Hepatocyte (in vitro differentiated cells): ENCODE measurements at regions not wholly inside any gene's neighbourhood (a gene's known extent, or its start where the extent isn't known, plus 50 kb on each side); places are given as distances from the start of the nearest gene placed in this dataset.

Experiments
- DNase-seq: peaks from one replicate; pipeline ENCODE4 v3.0.0-alpha.2; 2016; ENCODE audit warnings: low spot score
- H2AFZ ChIP-seq: fragments of 200-600 bp; sonication (generic); 2 replicates; pipeline ENCODE4 v1.6.0; 2016; ENCODE audit warnings: antibody characterized with exemption, mild to moderate bottlenecking
- H3K27ac ChIP-seq: fragments of 200-600 bp; sonication (generic); 2 replicates; pipeline ENCODE4 v1.5.1; 2016; ENCODE audit warnings: mild to moderate bottlenecking
- H3K27me3 ChIP-seq: fragments of 200-600 bp; sonication (generic); 2 replicates; pipeline ENCODE4 v1.6.1; 2016
- H3K36me3 ChIP-seq: fragments of 200-600 bp; sonication (generic); replicated peaks from 2 replicates; pipeline ENCODE4 v1.5.1; 2016; ENCODE audit warnings: low read depth; ENCODE audit not compliant: insufficient read depth
- H3K4me1 ChIP-seq: fragments of 200-600 bp; sonication (generic); 2 replicates; pipeline ENCODE4 v1.5.1; 2016; ENCODE audit warnings: mild to moderate bottlenecking, moderate library complexity; ENCODE audit not compliant: insufficient read depth
- H3K4me2 ChIP-seq: fragments of 200-600 bp; sonication (generic); 2 replicates; pipeline ENCODE4 v1.6.0; 2016
- H3K4me3 ChIP-seq: fragments of 200-600 bp; sonication (generic); 2 replicates; pipeline ENCODE4 v1.5.1; 2016; ENCODE audit warnings: mild to moderate bottlenecking
- H3K79me2 ChIP-seq: fragments of 200-600 bp; sonication (generic); 2 replicates; pipeline ENCODE4 v1.6.0; 2017; ENCODE audit warnings: mild to moderate bottlenecking
- H3K9me2 ChIP-seq: fragments of 200-600 bp; sonication (generic); replicated peaks from 2 replicates; pipeline ENCODE4 v1.6.0; 2017; ENCODE audit warnings: mild to moderate bottlenecking; ENCODE audit not compliant: insufficient read depth
- H3K9me3 ChIP-seq: fragments of 200-600 bp; sonication (generic); 2 replicates; pipeline ENCODE4 v1.5.1; 2016; ENCODE audit warnings: low read depth, mild to moderate bottlenecking
- H4K20me1 ChIP-seq: fragments of 200-600 bp; sonication (generic); 2 replicates; pipeline ENCODE4 v1.6.0; 2016; ENCODE audit warnings: mild to moderate bottlenecking; ENCODE audit not compliant: insufficient read depth, poor library complexity, severe bottlenecking
- EZH2 ChIP-seq: fragments of 200-600 bp; sonication (generic); IDR thresholded peaks from 2 replicates; pipeline ENCODE4 v1.6.1; 2016; ENCODE audit warnings: antibody characterized with exemption, mild to moderate bottlenecking, borderline replicate concordance
- EZH2phosphoT487 ChIP-seq: fragments of 200-600 bp; sonication (generic); IDR thresholded peaks from one replicate; pipeline ENCODE4 v1.6.1; 2018; ENCODE audit warnings: antibody characterized with exemption, mild to moderate bottlenecking, low read depth, moderate library complexity; ENCODE audit not compliant: unreplicated experiment, severe bottlenecking
- WGBS: methylation state at CpG from one replicate; pipeline ENCODE4 v1.1.6; 2016; ENCODE audit warnings: low lambda C conversion rate; ENCODE audit errors: missing lambda C conversion rate; 5-methylcytosine and 5-hydroxymethylcytosine counted together
- TF ChIP-seq, protein P1 (sequence below): fragments of 200-600 bp; sonication (generic); IDR thresholded peaks from 2 replicates; pipeline ENCODE4 v1.5.1; 2016; ENCODE audit warnings: antibody characterized with exemption, mild to moderate bottlenecking; ENCODE audit not compliant: poor library complexity

DNA sequence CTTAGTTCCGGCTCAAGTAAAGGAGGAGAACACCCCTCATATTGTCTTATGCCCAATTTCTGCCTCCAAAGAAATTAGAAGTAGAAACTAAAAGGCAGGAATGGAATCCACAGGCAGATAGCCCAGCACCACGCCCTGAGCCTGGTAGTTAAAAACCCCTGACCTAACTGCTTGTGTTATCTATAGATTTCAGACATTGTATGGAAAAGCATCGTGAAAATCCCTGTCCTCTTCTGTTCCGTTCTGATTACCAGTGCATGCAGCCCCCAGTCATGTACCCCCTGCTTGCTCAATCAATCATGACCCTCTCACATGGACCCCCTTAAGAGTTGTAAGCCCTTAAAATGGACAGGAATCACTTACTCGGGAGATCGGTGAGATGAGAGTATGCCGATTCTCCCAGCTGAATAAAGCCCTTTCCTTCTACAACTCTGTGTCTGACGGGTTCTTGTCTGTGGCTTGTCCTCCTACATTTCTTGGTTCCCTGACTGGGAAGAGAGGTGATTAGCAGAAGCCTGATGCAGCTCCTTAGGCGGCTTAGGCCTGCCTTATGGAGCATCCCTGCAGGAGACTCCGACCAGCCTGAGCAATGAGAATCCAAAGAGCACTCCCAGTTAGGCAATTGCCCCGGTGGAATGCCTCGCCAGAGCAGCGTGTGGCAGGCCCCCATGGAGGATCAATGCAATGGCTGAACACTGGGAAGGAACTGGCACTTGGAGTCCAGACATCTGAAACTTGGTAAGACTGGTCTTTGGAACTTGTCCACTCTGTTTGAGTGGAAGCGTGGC is 362.6 kb upstream of the TCF4 start:
- H2AFZ ChIP-seq: no peak overlapping the region
- no peak overlapping the region for H3K4me2 ChIP-seq
- H3K27me3 ChIP-seq: no peaks in the 10 kb centered on the region
- no peak overlapping the region for H3K27ac ChIP-seq
- H3K9me3 ChIP-seq: no peaks in the 10 kb centered on the region
- no peak for DNase-seq
- no peaks in the 10 kb centered on the region for H3K4me1 ChIP-seq
- TF ChIP-seq EZH2: no peak
- TF ChIP-seq, protein P1, sequence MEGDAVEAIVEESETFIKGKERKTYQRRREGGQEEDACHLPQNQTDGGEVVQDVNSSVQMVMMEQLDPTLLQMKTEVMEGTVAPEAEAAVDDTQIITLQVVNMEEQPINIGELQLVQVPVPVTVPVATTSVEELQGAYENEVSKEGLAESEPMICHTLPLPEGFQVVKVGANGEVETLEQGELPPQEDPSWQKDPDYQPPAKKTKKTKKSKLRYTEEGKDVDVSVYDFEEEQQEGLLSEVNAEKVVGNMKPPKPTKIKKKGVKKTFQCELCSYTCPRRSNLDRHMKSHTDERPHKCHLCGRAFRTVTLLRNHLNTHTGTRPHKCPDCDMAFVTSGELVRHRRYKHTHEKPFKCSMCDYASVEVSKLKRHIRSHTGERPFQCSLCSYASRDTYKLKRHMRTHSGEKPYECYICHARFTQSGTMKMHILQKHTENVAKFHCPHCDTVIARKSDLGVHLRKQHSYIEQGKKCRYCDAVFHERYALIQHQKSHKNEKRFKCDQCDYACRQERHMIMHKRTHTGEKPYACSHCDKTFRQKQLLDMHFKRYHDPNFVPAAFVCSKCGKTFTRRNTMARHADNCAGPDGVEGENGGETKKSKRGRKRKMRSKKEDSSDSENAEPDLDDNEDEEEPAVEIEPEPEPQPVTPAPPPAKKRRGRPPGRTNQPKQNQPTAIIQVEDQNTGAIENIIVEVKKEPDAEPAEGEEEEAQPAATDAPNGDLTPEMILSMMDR: no peak
- no peak for TF ChIP-seq EZH2phosphoT487
- H3K36me3 ChIP-seq: no peaks in the 10 kb centered on the region
- H4K20me1 ChIP-seq: no peaks in the 10 kb centered on the region
- no peak overlapping the region for H3K4me3 ChIP-seq
- H3K9me2 ChIP-seq: no peaks in the 10 kb centered on the region
- no peaks in the 10 kb centered on the region for H3K79me2 ChIP-seq
- 93% methylated on average over 14 of the region's 14 CpGs for WGBS

- Histone ChIP-seq H3K4me3 (no peak overlapping the region), H3K27me3 (no peaks in the 10 kb centered on the region), H2AFZ (no peak overlapping the region), H3K36me3 (no peaks in the 10 kb centered on the region), H3K27ac (no peak overlapping the region), H3K4me2 (no peak overlapping the region), H3K9me3 (no peaks in the 10 kb centered on the region), H3K9me2 (no peaks in the 10 kb centered on the region), H4K20me1 (no peaks in the 10 kb centered on the region), H3K79me2 (no peaks in the 10 kb centered on the region), H3K4me1 (no peaks in the 10 kb centered on the region)
- TF ChIP-seq, protein P1: no peak
- TF ChIP-seq EZH2phosphoT487 (no peak), EZH2 (no peak)
- DNase-seq: no peak
These were observed 346.8 kb upstream of the TCF4 start for GRCh38 chr18:55934821-55935220.

- WGBS: 65% methylated on average over 1 of the region's 1 CpG
- H3K4me2 ChIP-seq: no peak overlapping the region
- H3K9me3 ChIP-seq: no peaks in the 10 kb centered on the region
- no peaks in the 10 kb centered on the region for H3K36me3 ChIP-seq
- TF ChIP-seq EZH2 (no peak), EZH2phosphoT487 (no peak)
- TF ChIP-seq, protein P1: no peak
- no peaks in the 10 kb centered on the region for H3K9me2 ChIP-seq
- no peak overlapping the region for H3K27ac ChIP-seq
- H3K4me1 ChIP-seq: peaks cover 6% of the 10 kb centered on the region
- H4K20me1 ChIP-seq: no peaks in the 10 kb centered on the region
- no peak overlapping the region for H3K4me3 ChIP-seq
- H3K27me3 ChIP-seq: no peaks in the 10 kb centered on the region
- no peaks in the 10 kb centered on the region for H3K79me2 ChIP-seq
- no peak overlapping the region for H2AFZ ChIP-seq
- peak; percentile 8 for DNase-seq
These were observed 344.7 kb upstream of the TCF4 start for GRCh38 chr18:55932675-55933074.

DNA sequence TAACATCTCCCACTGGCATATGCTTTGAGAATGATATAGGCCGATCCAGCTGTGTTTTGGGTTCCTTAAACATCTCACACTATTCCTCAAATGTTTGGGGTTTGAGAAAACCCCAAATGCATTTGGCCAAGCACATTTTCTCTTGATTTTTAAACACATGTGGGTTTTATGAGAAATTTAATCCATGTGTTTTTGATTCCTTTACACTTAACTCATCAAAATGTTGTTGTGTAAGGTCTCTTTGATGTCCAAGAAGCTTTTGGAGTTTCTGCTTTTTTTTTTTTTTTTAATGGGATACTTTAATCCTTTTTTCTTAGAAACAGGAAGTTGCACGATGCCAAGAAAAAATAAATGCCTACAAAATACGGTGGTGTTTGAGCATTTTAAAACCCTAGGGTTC is 339.8 kb upstream of the TCF4 start:
- Histone ChIP-seq H3K27ac (no peak overlapping the region), H2AFZ (no peak overlapping the region), H3K79me2 (no peaks in the 10 kb centered on the region), H3K9me3 (no peaks in the 10 kb centered on the region), H3K36me3 (no peaks in the 10 kb centered on the region), H3K4me2 (no peak overlapping the region), H3K4me1 (peaks cover 6% of the 10 kb centered on the region), H3K4me3 (no peak overlapping the region), H3K9me2 (no peaks in the 10 kb centered on the region), H3K27me3 (no peaks in the 10 kb centered on the region), H4K20me1 (no peaks in the 10 kb centered on the region)
- no peak for DNase-seq
- 66% methylated on average over 3 of the region's 3 CpGs for WGBS
- TF ChIP-seq EZH2: no peak
- TF ChIP-seq, protein P1: no peak
- TF ChIP-seq EZH2phosphoT487: no peak
